B cell (primary cell): ENCODE measurements at regions not wholly inside any gene's neighbourhood (a gene's known extent, or its start where the extent isn't known, plus 50 kb on each side); places are given as distances from the start of the nearest gene placed in this dataset.

Experiments
- ATAC-seq: fragments of 200-7000 bp; cut with Tn5 transposase; one replicate; pipeline ENCODE4 v1.10.0; 2021; ENCODE audit warnings: low read depth, mild to moderate bottlenecking, moderate number of reproducible peaks, moderate library complexity
- CTCF ChIA-PET: fragments of 350-600 bp; sonication (Branson Sonifier 250); formaldehyde crosslinking; loops from one replicate; lab custom pipeline; 2021; ENCODE audit warnings: antibody characterized with exemption, inconsistent platforms; lab: Charles Lee
- POLR2A ChIA-PET: fragments of 350-600 bp; sonication (Branson Sonifier 250); formaldehyde crosslinking; loops from one replicate; lab custom pipeline; 2021; ENCODE audit warnings: antibody characterized with exemption; lab: Charles Lee
- DNase-seq: peaks from one replicate; pipeline ENCODE4 v3.0.0; 2013
- H2AFZ ChIP-seq: 2 replicates; pipeline ENCODE4 v1.6.1; 2012; ENCODE audit warnings: mild to moderate bottlenecking, low read depth, low read length; ENCODE audit not compliant: insufficient read depth, poor library complexity, severe bottlenecking
- H3K27ac ChIP-seq, 2 donors: 1 replicate in 1 of 2; 2 replicates in 1 of 2; pipeline ENCODE4 v1.5.1; 2012 to 2013; ENCODE audit warnings: low read length in 2 of 2, mild to moderate bottlenecking in 2 of 2, moderate library complexity in 1 of 2
- H3K27me3 ChIP-seq, 4 experiments: fragments of 200-600 bp in 1 of 4; sonication (generic) in 1 of 4; replicated peaks in 1 of 4; 1 replicate in 2 of 4; 2 replicates in 2 of 4; pipeline versions ENCODE4 v1.6.1 to v1.7.0; 2013 to 2016; ENCODE audit warnings: low read length in 3 of 4, mild to moderate bottlenecking in 2 of 4, mixed read lengths in 1 of 4, moderate library complexity in 1 of 4; ENCODE audit not compliant: insufficient read depth in 4 of 4, control insufficient read depth in 3 of 4; ENCODE audit errors: control extremely low read depth in 1 of 4
- H3K36me3 ChIP-seq, 2 experiments: replicated peaks in 1 of 2; 1 replicate in 1 of 2; 2 replicates in 1 of 2; pipeline versions ENCODE4 v1.6.1 to v1.7.1; 2013; ENCODE audit warnings: low read length in 1 of 2; ENCODE audit not compliant: insufficient read depth in 2 of 2, control insufficient read depth in 1 of 2; ENCODE audit errors: control extremely low read depth in 1 of 2, extremely low read depth in 1 of 2
- H3K4me1 ChIP-seq, 2 donors: fragments of 200-600 bp in 1 of 2; sonication (generic) in 1 of 2; 1 replicate in 1 of 2; 2 replicates in 1 of 2; pipeline versions ENCODE4 v1.5.1 to v1.6.1; 2013 to 2017; ENCODE audit warnings: low read length in 2 of 2; ENCODE audit not compliant: control insufficient read depth in 2 of 2, insufficient read depth in 2 of 2
- H3K4me2 ChIP-seq: replicated peaks from 2 replicates; pipeline ENCODE3; 2012; ENCODE audit warnings: mild to moderate bottlenecking, low read depth, low read length; ENCODE audit not compliant: poor library complexity, severe bottlenecking
- H3K4me3 ChIP-seq, 5 experiments: fragments of 200-600 bp in 1 of 5; sonication (generic) in 1 of 5; 1 replicate in 3 of 5; 2 replicates in 2 of 5; pipeline versions ENCODE4 v1.5.1 to v1.7.0; 2011 to 2016; ENCODE audit warnings: low read length in 4 of 5, mild to moderate bottlenecking in 4 of 5, low read depth in 2 of 5, control low read depth in 1 of 5, moderate library complexity in 1 of 5; ENCODE audit not compliant: insufficient read depth in 1 of 5; ENCODE audit errors: control extremely low read depth in 1 of 5, extremely low read depth in 1 of 5
- H3K79me2 ChIP-seq: fragments of 200-600 bp; sonication (generic); one replicate; pipeline ENCODE4 v1.6.0; 2016; ENCODE audit warnings: low read length; ENCODE audit not compliant: control insufficient read depth, insufficient read depth
- H3K9ac ChIP-seq: fragments of 200-600 bp; sonication (generic); 2 replicates; pipeline ENCODE4 v1.6.1; 2017; ENCODE audit warnings: mild to moderate bottlenecking, low read length, moderate library complexity
- H3K9me3 ChIP-seq, 3 donors: one replicate each; pipeline versions ENCODE4 v1.6.1 to v1.7.1; 2013; ENCODE audit warnings: low read length in 2 of 3; ENCODE audit not compliant: control insufficient read depth in 2 of 3, insufficient read depth in 1 of 3; ENCODE audit errors: control extremely low read depth in 1 of 3
- H4K20me1 ChIP-seq: 2 replicates; pipeline ENCODE4 v1.6.0; 2012; ENCODE audit warnings: mild to moderate bottlenecking, low read length; ENCODE audit not compliant: insufficient read depth, control insufficient read depth, poor library complexity, severe bottlenecking
- H3K27ac Mint-ChIP-seq: one replicate; pipeline ENCODE4 v1.8.0; 2021; ENCODE audit warnings: mixed read lengths
- H3K27me3 Mint-ChIP-seq: one replicate; pipeline ENCODE4 v1.8.0; 2021; ENCODE audit warnings: mixed read lengths
- H3K4me1 Mint-ChIP-seq: one replicate; pipeline ENCODE4 v1.8.0; 2021; ENCODE audit warnings: mixed read lengths
- H3K4me3 Mint-ChIP-seq: one replicate; pipeline ENCODE4 v1.8.0; 2021; ENCODE audit warnings: mixed read lengths
- H3K9me3 Mint-ChIP-seq: one replicate; pipeline ENCODE4 v1.8.0; 2022; ENCODE audit warnings: mixed read lengths; ENCODE audit not compliant: insufficient read depth
- CTCF ChIP-seq: fragments of 200-600 bp; IDR thresholded peaks from one replicate; pipeline ENCODE4 v1.8.0; 2022; ENCODE audit warnings: antibody characterized with exemption, mild to moderate bottlenecking
- EZH2 ChIP-seq: IDR thresholded peaks from 2 replicates; pipeline ENCODE4 v1.6.1; 2012; ENCODE audit warnings: borderline replicate concordance, low read depth, mild to moderate bottlenecking, moderate library complexity, low read length; ENCODE audit not compliant: insufficient read depth, poor library complexity, severe bottlenecking
- WGBS: methylation state at CpG from one replicate; pipeline ENCODE4 v1.1.5; 2013; ENCODE audit warnings: missing lambda C conversion rate; ENCODE audit not compliant: insufficient coverage; 5-methylcytosine and 5-hydroxymethylcytosine counted together
- intact Hi-C: fragments of 100-400 bp; cut with micrococcal nuclease; formaldehyde crosslinking; loops from one replicate; pipeline ENCODE4 v1.10.0; 2022

GRCh38 chr6:27112974-27113373, 134.5 kb upstream of the PRSS16 start:
- ATAC-seq (no peak), DNase-seq (no peak)
- Mint-ChIP-seq H3K4me1 (no peaks in the 10 kb centered on the region), H3K27ac (no peak overlapping the region), H3K9me3 (peaks cover 4% of the 10 kb centered on the region), H3K27me3 (peaks cover 28% of the 10 kb centered on the region), H3K4me3 (no peak overlapping the region)
- Histone ChIP-seq H2AFZ (no peak overlapping the region), H3K27me3 (peaks cover 0 to 8% (median 0%) of the 10 kb centered on the region in 4 experiments), H3K4me1 (no peaks in the 10 kb centered on the region), H3K4me2 (no peak overlapping the region), H3K79me2 (no peaks in the 10 kb centered on the region), H3K9me3 (peaks cover 0 to 13% (median 3%) of the 10 kb centered on the region in 3 donors), H3K36me3 (no peaks in the 10 kb centered on the region), H3K4me3 (no peak overlapping the region), H4K20me1 (no peaks in the 10 kb centered on the region), H3K27ac (no peak overlapping the region), H3K9ac (no peak overlapping the region)
- ChIA-PET CTCF (no interaction called here), POLR2A (no interaction called here)
- no CpG with 5 or more reads among the region's 2 CpGs for WGBS
- TF ChIP-seq CTCF (no peak), EZH2 (no peak)
- intact Hi-C loops, result no loop called here

- CTCF ChIA-PET, result no interaction called here
Observed at GRCh38 chr6:27119329-27119728, 128.2 kb upstream of the PRSS16 start.

More at GRCh38 chr6:27119329-27119728, 128.2 kb upstream of the PRSS16 start:
- ATAC-seq (no peak), DNase-seq (no peak)
- no peaks in the 10 kb centered on the region for H3K79me2 ChIP-seq
- H3K9ac ChIP-seq, result no peak overlapping the region
- H3K27me3 ChIP-seq, result no peaks in the 10 kb centered on the region
- H3K4me3 ChIP-seq, result no peak overlapping the region
- WGBS, result no CpG with 5 or more reads among the region's 1 CpG
- POLR2A ChIA-PET, result no interaction called here
- TF ChIP-seq EZH2 (no peak), CTCF (no peak)
- H3K36me3 ChIP-seq, result no peaks in the 10 kb centered on the region
- Mint-ChIP-seq H3K27ac (no peak overlapping the region), H3K4me1 (no peaks in the 10 kb centered on the region), H3K9me3 (no peaks in the 10 kb centered on the region), H3K27me3 (peaks cover 13% of the 10 kb centered on the region), H3K4me3 (no peak overlapping the region)
- no peak overlapping the region for H3K27ac ChIP-seq
- H3K4me1 ChIP-seq, result no peaks in the 10 kb centered on the region
- intact Hi-C loops, result no loop called here
- no peaks in the 10 kb centered on the region for H4K20me1 ChIP-seq
- no peak overlapping the region for H2AFZ ChIP-seq
- H3K9me3 ChIP-seq, result no peaks in the 10 kb centered on the region
- H3K4me2 ChIP-seq, result no peak overlapping the region
